ENCODE measurements at regions not wholly inside any gene's neighbourhood (a gene's known extent, or its start where the extent isn't known, plus 50 kb on each side); places are given as distances from the start of the nearest gene placed in this dataset.

- TF ChIP-seq CTCF (IDR thresholded peaks at IDR 0.05) (no peak), POLR2A (IDR thresholded peaks at IDR 0.05) (no peak)
These were observed 1475.4 kb downstream of the BRD1 start for GRCh38 chr22:48352086-48352911.

Data from adrenal gland (tissue), 5 donors.